ENCODE measurements at regions not wholly inside any gene's neighbourhood (a gene's known extent, or its start where the extent isn't known, plus 50 kb on each side); places are given as distances from the start of the nearest gene placed in this dataset.

- DNase-seq: no peak
Observed at GRCh38 chr10:113447278-113447677, 105.6 kb upstream of the HABP2 start.

- no peak for DNase-seq
Observed at GRCh38 chr10:113449006-113449695, 103.7 kb upstream of the HABP2 start.

- no peak for DNase-seq
Observed at GRCh38 chr10:113450046-113450804, 102.6 kb upstream of the HABP2 start.

GRCh38 chr10:113450906-113451305, 101.9 kb upstream of the HABP2 start:
- DNase-seq: no peak

GRCh38 chr10:113452146-113452845, 100.6 kb upstream of the HABP2 start:
- no peak for DNase-seq

GRCh38 chr10:113453351-113453750, 99.5 kb upstream of the HABP2 start:
- DNase-seq: no peak

- no peak for DNase-seq
Observed at GRCh38 chr10:113454341-113455061, 98.4 kb upstream of the HABP2 start.

- DNase-seq: no peak
Observed at GRCh38 chr10:113455947-113456346, 96.9 kb upstream of the HABP2 start.

GRCh38 chr10:113456741-113457140, 96.1 kb upstream of the HABP2 start:
- no peak for DNase-seq

- DNase-seq: no peak
Observed at GRCh38 chr10:113457408-113457807, 95.4 kb upstream of the HABP2 start.

- no peak for DNase-seq
Observed at GRCh38 chr10:113458451-113458850, 94.4 kb upstream of the HABP2 start.

- DNase-seq: no peak
Observed at GRCh38 chr10:113458944-113459343, 93.9 kb upstream of the HABP2 start.

- DNase-seq: no peak
Observed at GRCh38 chr10:113459626-113460280, 93.1 kb upstream of the HABP2 start.

- DNase-seq: no peak
Observed at GRCh38 chr10:113463083-113463482, 89.8 kb upstream of the HABP2 start.

- no peak for DNase-seq
Observed at GRCh38 chr10:113463777-113464176, 89.1 kb upstream of the HABP2 start.

- DNase-seq: no peak
Observed at GRCh38 chr10:113469796-113470195, 83.1 kb upstream of the HABP2 start.

- DNase-seq: no peak
Observed at GRCh38 chr10:113470372-113471240, 82.2 kb upstream of the HABP2 start.

GRCh38 chr10:113471241-113471996, 81.4 kb upstream of the HABP2 start:
- no peak for DNase-seq

- no peak for DNase-seq
Observed at GRCh38 chr10:113473011-113473410, 79.8 kb upstream of the HABP2 start.

GRCh38 chr10:113473851-113474250, 79.0 kb upstream of the HABP2 start:
- no peak for DNase-seq

GRCh38 chr10:113474752-113475151, 78.1 kb upstream of the HABP2 start:
- DNase-seq: no peak
